ENCODE measurements at regions not wholly inside any gene's neighbourhood (a gene's known extent, or its start where the extent isn't known, plus 50 kb on each side); places are given as distances from the start of the nearest gene placed in this dataset.

- no peak for DNase-seq (ENCODE audit: low read depth)
- H3K4me3 ChIP-seq (ENCODE audit: low read depth, low read length), result no peak overlapping the region
- TF ChIP-seq, protein P1, sequence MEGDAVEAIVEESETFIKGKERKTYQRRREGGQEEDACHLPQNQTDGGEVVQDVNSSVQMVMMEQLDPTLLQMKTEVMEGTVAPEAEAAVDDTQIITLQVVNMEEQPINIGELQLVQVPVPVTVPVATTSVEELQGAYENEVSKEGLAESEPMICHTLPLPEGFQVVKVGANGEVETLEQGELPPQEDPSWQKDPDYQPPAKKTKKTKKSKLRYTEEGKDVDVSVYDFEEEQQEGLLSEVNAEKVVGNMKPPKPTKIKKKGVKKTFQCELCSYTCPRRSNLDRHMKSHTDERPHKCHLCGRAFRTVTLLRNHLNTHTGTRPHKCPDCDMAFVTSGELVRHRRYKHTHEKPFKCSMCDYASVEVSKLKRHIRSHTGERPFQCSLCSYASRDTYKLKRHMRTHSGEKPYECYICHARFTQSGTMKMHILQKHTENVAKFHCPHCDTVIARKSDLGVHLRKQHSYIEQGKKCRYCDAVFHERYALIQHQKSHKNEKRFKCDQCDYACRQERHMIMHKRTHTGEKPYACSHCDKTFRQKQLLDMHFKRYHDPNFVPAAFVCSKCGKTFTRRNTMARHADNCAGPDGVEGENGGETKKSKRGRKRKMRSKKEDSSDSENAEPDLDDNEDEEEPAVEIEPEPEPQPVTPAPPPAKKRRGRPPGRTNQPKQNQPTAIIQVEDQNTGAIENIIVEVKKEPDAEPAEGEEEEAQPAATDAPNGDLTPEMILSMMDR (conservative IDR thresholded peaks at IDR 0.05; ENCODE audit: low read depth, low read length), result no peak
Observed at GRCh38 chr6:97445407-97445806, 162.4 kb upstream of the MMS22L start.

GRCh38 chr6:97449444-97449966, 166.5 kb upstream of the MMS22L start:
- no peak overlapping the region for H3K4me3 ChIP-seq (ENCODE audit: low read depth, low read length)
- no peak for DNase-seq (ENCODE audit: low read depth)
- TF ChIP-seq, protein P1 (conservative IDR thresholded peaks at IDR 0.05; ENCODE audit: low read depth, low read length), result no peak

DNA sequence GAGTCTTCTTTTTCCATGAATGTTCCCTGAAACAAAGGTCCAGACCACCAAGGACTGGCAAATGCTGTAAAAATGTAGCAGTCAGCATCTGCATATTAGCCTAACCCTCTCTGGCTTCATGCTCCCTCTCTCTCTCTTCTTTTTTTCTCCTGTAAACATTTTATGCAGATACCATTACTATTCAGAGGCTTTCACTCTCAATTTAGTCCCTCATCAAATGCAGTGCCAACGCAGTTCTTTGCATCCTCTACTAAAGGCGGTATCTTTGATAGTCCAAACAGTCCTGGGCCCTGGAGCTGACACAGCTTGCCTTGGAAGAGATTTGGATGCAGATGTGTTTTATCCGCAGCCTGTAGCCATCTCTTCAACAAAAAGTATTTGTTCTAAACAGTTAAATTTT, 167.1 kb upstream of the MMS22L start:
- DNase-seq (ENCODE audit: low read depth), result no peak
- no peak overlapping the region for H3K4me3 ChIP-seq (ENCODE audit: low read depth, low read length)
- TF ChIP-seq, protein P1 (conservative IDR thresholded peaks at IDR 0.05; ENCODE audit: low read depth, low read length), result no peak

DNA sequence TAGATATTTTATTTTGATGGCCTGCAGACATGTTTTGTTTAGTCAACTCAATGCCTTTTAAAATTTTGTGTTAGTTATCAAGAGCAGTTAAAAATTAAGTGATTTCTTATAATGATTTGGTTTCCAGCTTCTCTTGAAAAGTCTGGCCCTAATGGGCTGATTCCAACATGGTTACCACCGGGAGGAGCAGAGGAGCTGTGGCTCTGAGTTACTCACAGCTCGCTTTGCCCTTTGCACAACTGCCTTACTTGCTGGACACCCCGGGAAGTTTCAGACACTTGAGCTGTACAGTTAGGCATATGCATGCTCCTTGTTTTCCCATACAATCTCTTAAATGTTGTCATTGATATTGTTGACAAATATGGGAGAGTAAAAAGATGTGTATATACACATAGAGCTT, 173.1 kb upstream of the MMS22L start:
- H3K4me3 ChIP-seq (ENCODE audit: low read depth, low read length), result no peak overlapping the region
- peak; percentile 1 for DNase-seq (ENCODE audit: low read depth)
- TF ChIP-seq, protein P1 (conservative IDR thresholded peaks at IDR 0.05; ENCODE audit: low read depth, low read length), result no peak

- H3K4me3 ChIP-seq (ENCODE audit: low read depth, low read length), result no peak overlapping the region
- no peak for DNase-seq (ENCODE audit: low read depth)
- TF ChIP-seq, protein P1 (conservative IDR thresholded peaks at IDR 0.05; ENCODE audit: low read depth, low read length), result no peak
Observed at GRCh38 chr6:97459535-97459934, 176.5 kb upstream of the MMS22L start.

DNA sequence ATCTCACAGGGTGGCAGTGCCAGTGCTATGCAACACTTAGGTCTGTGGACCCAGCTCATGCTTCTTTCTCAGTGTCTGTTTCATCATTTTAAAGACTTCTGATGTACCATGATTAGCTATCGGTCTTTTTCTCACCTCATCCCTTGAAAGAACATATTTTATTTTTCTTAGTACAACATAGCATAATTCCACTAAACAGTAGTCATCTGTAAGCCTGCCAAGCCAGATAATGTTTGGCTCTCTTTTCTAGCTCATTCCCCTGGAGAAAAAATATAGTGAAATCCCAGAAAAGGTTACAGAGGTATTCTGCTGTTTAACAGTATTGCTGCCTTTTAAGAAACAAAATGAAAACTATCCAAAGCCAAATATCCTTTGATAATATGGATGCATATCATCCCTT, 177.0 kb upstream of the MMS22L start:
- TF ChIP-seq, protein P1 (conservative IDR thresholded peaks at IDR 0.05; ENCODE audit: low read depth, low read length), result no peak
- DNase-seq (ENCODE audit: low read depth), result peak; percentile 2
- H3K4me3 ChIP-seq (ENCODE audit: low read depth, low read length), result no peak overlapping the region

DNA sequence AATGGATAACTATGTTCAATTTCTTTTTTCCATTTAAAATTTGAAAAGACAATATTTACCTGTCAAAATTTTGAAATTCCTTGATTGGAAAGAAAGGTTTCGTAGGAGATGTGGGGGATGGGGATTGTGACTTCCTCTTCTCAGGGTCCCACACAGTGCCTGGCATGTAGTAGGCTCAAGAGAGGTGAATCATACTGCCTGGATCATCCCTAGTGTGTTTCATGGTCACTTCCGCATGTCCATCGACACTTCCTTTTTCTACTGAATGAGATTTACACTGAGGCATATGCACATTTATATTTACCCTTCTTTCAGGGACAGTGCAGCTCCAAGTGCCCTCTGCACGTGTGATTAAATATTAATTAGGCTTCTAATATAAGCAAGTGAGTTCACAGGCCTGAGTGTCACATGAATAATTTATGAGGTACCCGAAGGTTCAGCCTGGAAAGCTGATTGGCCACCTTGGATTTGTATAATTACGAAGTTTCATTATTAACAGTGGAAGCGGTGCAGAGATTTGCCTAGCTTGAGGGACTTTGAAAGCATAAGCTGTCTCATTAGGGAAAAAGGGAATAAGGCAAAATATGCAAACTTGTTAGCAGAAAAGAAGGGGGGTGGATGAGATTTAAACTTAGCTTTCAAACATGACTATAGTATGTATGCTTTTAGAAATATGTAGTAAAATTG, 177.5 kb upstream of the MMS22L start:
- TF ChIP-seq, protein P1 (conservative IDR thresholded peaks at IDR 0.05; ENCODE audit: low read depth, low read length), result no peak
- no peak overlapping the region for H3K4me3 ChIP-seq (ENCODE audit: low read depth, low read length)
- no peak for DNase-seq (ENCODE audit: low read depth)

Measured in choroid plexus epithelial cell (primary cell).